NCI-H1092 (cell line): ENCODE measurements at regions not wholly inside any gene's neighbourhood (a gene's known extent, or its start where the extent isn't known, plus 50 kb on each side); places are given as distances from the start of the nearest gene placed in this dataset.

Experiments
- DNase-seq: peaks from one replicate; lab custom pipeline; 2025; lab: John Stamatoyannopoulos, UW

- no peak for DNase-seq
These were observed 268.3 kb downstream of the GALR1 start for GRCh38 chr18:77517901-77518300.

DNA sequence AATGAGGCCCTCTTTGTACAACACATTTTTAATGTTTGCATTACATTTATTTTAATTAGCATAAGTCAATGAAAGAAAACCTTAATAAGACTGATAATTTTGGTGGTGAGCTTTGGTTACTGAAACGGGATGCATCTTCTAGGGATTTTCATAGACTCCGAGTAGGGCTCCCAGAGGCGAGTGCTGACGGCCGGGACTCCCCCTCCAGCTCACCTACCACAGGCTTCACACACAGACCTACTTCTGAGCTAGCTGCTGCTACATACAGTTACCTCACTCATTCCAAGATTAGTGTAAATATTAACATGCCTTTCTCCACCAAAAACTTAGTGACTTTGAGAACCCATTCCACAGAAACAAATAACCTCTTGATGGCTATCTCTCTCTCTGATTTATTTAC is 271.1 kb downstream of the GALR1 start:
- no peak for DNase-seq

DNA sequence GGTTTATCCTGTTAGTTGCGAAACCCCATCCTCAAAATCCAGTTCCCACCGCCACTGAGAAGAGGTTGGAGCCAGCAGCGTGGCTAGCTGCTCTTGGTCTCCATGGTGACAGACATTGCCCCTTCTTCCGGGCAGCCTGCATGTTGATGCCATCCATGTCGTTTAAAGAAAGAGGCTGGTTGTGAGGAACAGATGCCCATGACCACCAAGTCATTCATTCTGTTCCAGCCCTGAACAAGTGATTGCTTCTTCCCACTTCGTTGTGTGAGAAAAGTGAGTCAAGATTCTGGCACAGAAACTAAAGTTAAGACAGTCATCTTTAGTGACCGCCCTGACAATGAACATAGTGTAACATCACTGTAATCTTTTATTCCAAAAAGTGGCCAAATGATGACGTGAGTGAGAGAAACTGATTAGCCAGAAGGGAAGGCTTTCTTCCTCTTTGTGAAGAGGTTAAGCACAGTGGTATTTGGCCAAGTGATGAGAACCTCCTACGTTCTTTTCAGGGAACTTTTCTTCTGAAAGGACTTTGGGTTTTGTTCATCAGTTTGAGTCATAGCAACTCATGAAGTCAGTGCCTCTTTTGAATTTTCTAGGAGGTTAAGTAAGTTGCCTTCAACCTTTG is 272.5 kb downstream of the GALR1 start:
- no peak for DNase-seq

DNA sequence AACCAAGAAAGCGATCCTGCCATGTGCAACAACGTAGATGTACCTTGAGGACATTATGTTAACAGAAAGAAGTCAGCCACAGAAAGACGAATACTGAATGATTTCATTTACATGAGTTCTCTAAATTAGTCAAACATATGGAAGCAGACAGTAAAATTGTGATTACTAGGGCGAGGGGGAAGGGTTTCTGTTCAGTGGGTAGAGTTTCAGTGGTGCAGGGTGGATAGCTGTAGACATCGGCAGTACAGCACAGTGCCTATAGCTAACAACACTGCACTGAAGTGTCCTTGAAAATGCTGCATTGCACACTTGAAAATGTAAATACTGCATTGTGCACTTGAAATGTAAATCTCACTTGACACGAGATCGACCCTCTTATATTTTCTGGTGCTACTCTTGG is 275.3 kb downstream of the GALR1 start:
- no peak for DNase-seq

DNA sequence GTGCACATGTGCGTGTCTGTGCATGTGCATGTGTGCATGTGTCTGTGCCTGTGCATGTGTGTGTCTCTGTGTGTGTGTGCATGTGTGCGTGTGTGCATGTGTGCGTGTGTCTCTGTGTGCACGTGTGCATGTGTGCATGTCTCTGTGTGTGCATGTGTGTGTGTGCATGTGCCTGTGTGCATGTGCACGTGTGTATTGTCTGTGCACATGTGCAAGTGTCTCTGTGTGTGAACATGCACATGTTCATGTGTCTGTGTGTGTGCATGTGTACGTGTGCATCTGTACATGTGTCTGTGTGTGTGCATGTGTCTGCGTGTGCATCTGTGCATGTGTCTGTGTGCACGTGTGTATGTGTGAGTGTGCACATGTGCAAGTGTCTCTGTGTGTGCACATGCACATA is 277.3 kb downstream of the GALR1 start:
- no peak for DNase-seq

GRCh38 chr18:77528872-77529271 is 279.2 kb downstream of the GALR1 start:
- no peak for DNase-seq

GRCh38 chr18:77529492-77530176 is 280.0 kb downstream of the GALR1 start:
- DNase-seq: no peak

GRCh38 chr18:77530732-77531131 is 281.1 kb downstream of the GALR1 start:
- no peak for DNase-seq

- DNase-seq: no peak
These were observed 290.2 kb downstream of the GALR1 start for GRCh38 chr18:77539860-77540259.

- no peak for DNase-seq
These were observed 295.1 kb downstream of the GALR1 start for GRCh38 chr18:77544792-77545191.

DNA sequence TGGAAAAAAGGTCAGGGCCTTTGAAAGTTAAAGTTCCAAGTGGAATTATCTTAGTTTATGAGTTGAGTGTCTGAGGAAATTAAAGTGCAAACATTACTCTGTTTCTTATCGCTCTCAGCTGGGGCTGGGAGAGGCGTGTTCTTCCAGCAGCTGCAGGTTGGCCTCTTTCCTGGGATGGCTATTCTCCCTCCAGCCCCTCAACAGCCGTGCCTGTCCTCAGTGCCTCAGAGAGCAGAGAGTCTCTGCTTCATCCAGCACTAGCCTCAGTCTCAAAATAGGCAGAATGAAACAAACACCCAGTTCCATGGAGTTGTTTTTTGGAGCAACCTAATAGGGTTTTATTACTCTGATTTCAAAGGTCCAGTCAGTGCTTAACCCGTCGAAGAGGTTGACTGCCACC is 298.1 kb downstream of the GALR1 start:
- DNase-seq: no peak

DNA sequence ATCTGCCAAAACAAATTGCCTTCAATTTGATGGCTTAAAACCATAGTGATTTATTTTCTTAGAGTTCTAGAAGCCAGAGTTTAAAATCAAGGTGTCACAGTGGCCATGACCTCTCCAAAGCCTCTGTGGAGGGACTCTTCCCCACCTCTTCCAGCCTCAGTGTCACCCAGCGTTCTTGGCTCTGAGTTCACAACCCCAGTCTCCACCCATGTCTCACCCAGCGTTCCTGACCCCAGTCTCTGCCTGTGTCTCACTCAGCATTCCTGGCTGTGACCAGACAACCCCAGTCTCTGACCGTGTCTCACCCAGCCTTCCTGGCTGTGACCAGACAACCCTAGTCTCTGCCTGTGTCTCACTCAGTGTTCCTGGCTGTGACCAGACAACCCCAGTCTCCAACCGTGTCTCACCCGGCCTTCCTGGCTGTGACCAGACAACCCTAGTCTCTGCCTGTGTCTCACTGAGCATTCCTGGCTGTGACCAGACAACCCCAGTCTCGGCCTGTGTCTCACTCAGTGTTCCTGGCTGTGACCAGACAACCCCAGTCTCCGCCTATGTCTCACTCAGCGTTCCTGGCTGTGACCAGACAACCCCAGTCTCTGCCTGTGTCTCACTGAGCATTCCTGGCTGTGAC is 299.3 kb downstream of the GALR1 start:
- no peak for DNase-seq

- no peak for DNase-seq
These were observed 301.0 kb downstream of the GALR1 start for GRCh38 chr18:77550625-77551024.

- DNase-seq: peak; percentile 30
These were observed 301.4 kb downstream of the GALR1 start for GRCh38 chr18:77551055-77551454.

- no peak for DNase-seq
These were observed 303.3 kb downstream of the GALR1 start for GRCh38 chr18:77552945-77553344.

GRCh38 chr18:77554061-77554460 is 304.4 kb downstream of the GALR1 start:
- DNase-seq: no peak

DNA sequence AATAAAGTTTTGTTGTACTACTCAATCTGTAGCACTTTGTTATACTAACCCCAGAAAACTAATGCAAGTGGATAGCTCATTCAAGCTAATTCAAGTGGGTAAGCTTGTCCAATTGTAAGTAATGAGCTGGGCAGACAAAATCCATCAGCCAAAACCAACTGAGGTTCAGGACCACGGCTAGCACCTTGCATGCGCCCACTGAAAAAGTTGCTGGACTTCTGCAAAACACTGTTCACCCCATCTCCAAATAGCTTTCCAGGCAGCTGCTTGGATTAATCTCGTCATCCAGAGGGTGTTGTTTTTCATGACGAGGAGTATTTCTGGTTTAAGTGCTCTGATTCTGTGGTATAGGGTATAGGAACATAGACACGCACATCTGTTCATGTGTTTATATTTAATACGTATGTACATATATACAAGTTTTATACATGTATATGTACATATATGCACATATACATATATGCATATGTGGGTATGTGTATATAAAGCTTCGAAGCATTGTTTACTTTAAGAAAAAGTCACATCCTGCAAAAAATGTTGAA is 307.5 kb downstream of the GALR1 start:
- DNase-seq: no peak

GRCh38 chr18:77559274-77559910 is 309.7 kb downstream of the GALR1 start:
- DNase-seq: no peak

- DNase-seq: no peak
These were observed 310.8 kb downstream of the GALR1 start for GRCh38 chr18:77560341-77560992.

GRCh38 chr18:77566604-77567003 is 317.0 kb downstream of the GALR1 start:
- no peak for DNase-seq

GRCh38 chr18:77567205-77567604 is 317.6 kb downstream of the GALR1 start:
- no peak for DNase-seq

- no peak for DNase-seq
These were observed 322.1 kb downstream of the GALR1 start for GRCh38 chr18:77571743-77572142.
